ENCODE measurements at regions not wholly inside any gene's neighbourhood (a gene's known extent, or its start where the extent isn't known, plus 50 kb on each side); places are given as distances from the start of the nearest gene placed in this dataset.
"Not testable (repeated sequence)": the region's sequence is repeated elsewhere in the genome, so short reads cannot be mapped to it uniquely, and the experiment has no call there.

- not testable (repeated sequence) for H3K9me3 ChIP-seq (ENCODE audit: control insufficient read depth, insufficient read depth, low read length); H3K4me2 ChIP-seq (ENCODE audit: low read length); H3K27ac ChIP-seq (ENCODE audit: low read depth, low read length); H3K9me2 ChIP-seq (replicated peaks; ENCODE audit: control insufficient read depth, low read length); H4K20me1 ChIP-seq (ENCODE audit: control insufficient read depth, insufficient read depth, low read depth, low read length); H3K36me3 ChIP-seq (ENCODE audit: control insufficient read depth, low read length); H3F3A ChIP-seq (ENCODE audit: control insufficient read depth, insufficient read depth); H3K79me2 ChIP-seq (ENCODE audit: control insufficient read depth, low read length); H3K4me1 ChIP-seq (ENCODE audit: control insufficient read depth, low read length); H3K4me3 ChIP-seq (ENCODE audit: low read length); H3K27me3 ChIP-seq (ENCODE audit: control insufficient read depth, low read length)
These were observed 224.9 kb downstream of the TMEM121 start for GRCh38 chr14:105751291-105751751.

GRCh38 chr14:105752420-105752819 lies 226.0 kb downstream of the TMEM121 start:
- H3K79me2 ChIP-seq (ENCODE audit: control insufficient read depth, low read length); H3K4me2 ChIP-seq (ENCODE audit: low read length); H3K36me3 ChIP-seq (ENCODE audit: control insufficient read depth, low read length); H4K20me1 ChIP-seq (ENCODE audit: control insufficient read depth, insufficient read depth, low read depth, low read length); H3K4me1 ChIP-seq (ENCODE audit: control insufficient read depth, low read length); H3K27ac ChIP-seq (ENCODE audit: low read depth, low read length); H3K4me3 ChIP-seq (ENCODE audit: low read length); H3K27me3 ChIP-seq (ENCODE audit: control insufficient read depth, low read length); H3K9me3 ChIP-seq (ENCODE audit: control insufficient read depth, insufficient read depth, low read length); H3K9me2 ChIP-seq (replicated peaks; ENCODE audit: control insufficient read depth, low read length); H3F3A ChIP-seq (ENCODE audit: control insufficient read depth, insufficient read depth): not testable (repeated sequence)

GRCh38 chr14:105760691-105761344 lies 234.4 kb downstream of the TMEM121 start:
- no peak overlapping the region for H3K4me2 ChIP-seq (ENCODE audit: low read length)
- H4K20me1 ChIP-seq (ENCODE audit: control insufficient read depth, insufficient read depth, low read depth, low read length), result no peaks in the 10 kb centered on the region
- no peaks in the 10 kb centered on the region for H3K27me3 ChIP-seq (ENCODE audit: control insufficient read depth, low read length)
- no peaks in the 10 kb centered on the region for H3K9me2 ChIP-seq (replicated peaks; ENCODE audit: control insufficient read depth, low read length)
- H3K4me3 ChIP-seq (ENCODE audit: low read length), result no peak overlapping the region
- no peak overlapping the region for H3K27ac ChIP-seq (ENCODE audit: low read depth, low read length)
- no peaks in the 10 kb centered on the region for H3K79me2 ChIP-seq (ENCODE audit: control insufficient read depth, low read length)
- H3K36me3 ChIP-seq (ENCODE audit: control insufficient read depth, low read length), result no peaks in the 10 kb centered on the region
- no peaks in the 10 kb centered on the region for H3K4me1 ChIP-seq (ENCODE audit: control insufficient read depth, low read length)
- TF ChIP-seq CTCF (IDR thresholded peaks at IDR 0.05; ENCODE audit: low read depth, low read length, poor library complexity, severe bottlenecking) (no peak), EZH2phosphoT487 (IDR thresholded peaks at IDR 0.05; ENCODE audit: borderline replicate concordance, low read length) (no peak)
- H3F3A ChIP-seq (ENCODE audit: control insufficient read depth, insufficient read depth), result no peaks in the 10 kb centered on the region
- no peaks in the 10 kb centered on the region for H3K9me3 ChIP-seq (ENCODE audit: control insufficient read depth, insufficient read depth, low read length)

- not testable (repeated sequence) for H3F3A ChIP-seq (ENCODE audit: control insufficient read depth, insufficient read depth); H3K27me3 ChIP-seq (ENCODE audit: control insufficient read depth, low read length); H3K4me1 ChIP-seq (ENCODE audit: control insufficient read depth, low read length); H3K27ac ChIP-seq (ENCODE audit: low read depth, low read length); H4K20me1 ChIP-seq (ENCODE audit: control insufficient read depth, insufficient read depth, low read depth, low read length); H3K9me3 ChIP-seq (ENCODE audit: control insufficient read depth, insufficient read depth, low read length); H3K36me3 ChIP-seq (ENCODE audit: control insufficient read depth, low read length); H3K4me3 ChIP-seq (ENCODE audit: low read length); H3K9me2 ChIP-seq (replicated peaks; ENCODE audit: control insufficient read depth, low read length); H3K79me2 ChIP-seq (ENCODE audit: control insufficient read depth, low read length); H3K4me2 ChIP-seq (ENCODE audit: low read length)
These were observed 235.0 kb downstream of the TMEM121 start for GRCh38 chr14:105761345-105761740.

- H3K27ac ChIP-seq (ENCODE audit: low read depth, low read length), result no peak overlapping the region
These were observed 235.5 kb downstream of the TMEM121 start for GRCh38 chr14:105761842-105762241.

GRCh38 chr14:105762262-105762661 lies 235.9 kb downstream of the TMEM121 start:
- H3K27ac ChIP-seq (ENCODE audit: low read depth, low read length); H3K9me3 ChIP-seq (ENCODE audit: control insufficient read depth, insufficient read depth, low read length); H3K4me3 ChIP-seq (ENCODE audit: low read length); H3K4me1 ChIP-seq (ENCODE audit: control insufficient read depth, low read length); H3F3A ChIP-seq (ENCODE audit: control insufficient read depth, insufficient read depth); H3K36me3 ChIP-seq (ENCODE audit: control insufficient read depth, low read length); H3K4me2 ChIP-seq (ENCODE audit: low read length); H3K27me3 ChIP-seq (ENCODE audit: control insufficient read depth, low read length); H3K79me2 ChIP-seq (ENCODE audit: control insufficient read depth, low read length); H3K9me2 ChIP-seq (replicated peaks; ENCODE audit: control insufficient read depth, low read length); H4K20me1 ChIP-seq (ENCODE audit: control insufficient read depth, insufficient read depth, low read depth, low read length): not testable (repeated sequence)

More at GRCh38 chr14:105761842-105762241, 235.5 kb downstream of the TMEM121 start:
- H4K20me1 ChIP-seq (ENCODE audit: control insufficient read depth, insufficient read depth, low read depth, low read length), result no peaks in the 10 kb centered on the region
- no peaks in the 10 kb centered on the region for H3K27me3 ChIP-seq (ENCODE audit: control insufficient read depth, low read length)
- H3K36me3 ChIP-seq (ENCODE audit: control insufficient read depth, low read length), result no peaks in the 10 kb centered on the region
- H3K79me2 ChIP-seq (ENCODE audit: control insufficient read depth, low read length), result no peaks in the 10 kb centered on the region
- no peaks in the 10 kb centered on the region for H3K4me1 ChIP-seq (ENCODE audit: control insufficient read depth, low read length)
- H3K4me3 ChIP-seq (ENCODE audit: low read length), result no peak overlapping the region
- no peak overlapping the region for H3K4me2 ChIP-seq (ENCODE audit: low read length)
- no peak for TF ChIP-seq CTCF (IDR thresholded peaks at IDR 0.05; ENCODE audit: low read depth, low read length, poor library complexity, severe bottlenecking)
- TF ChIP-seq EZH2phosphoT487 (IDR thresholded peaks at IDR 0.05; ENCODE audit: borderline replicate concordance, low read length), result no peak
- H3K9me3 ChIP-seq (ENCODE audit: control insufficient read depth, insufficient read depth, low read length), result no peaks in the 10 kb centered on the region
- no peaks in the 10 kb centered on the region for H3F3A ChIP-seq (ENCODE audit: control insufficient read depth, insufficient read depth)
- no peaks in the 10 kb centered on the region for H3K9me2 ChIP-seq (replicated peaks; ENCODE audit: control insufficient read depth, low read length)

Data from DOHH2 (cell line).